ENCODE measurements at regions not wholly inside any gene's neighbourhood (a gene's known extent, or its start where the extent isn't known, plus 50 kb on each side); places are given as distances from the start of the nearest gene placed in this dataset.

DNA sequence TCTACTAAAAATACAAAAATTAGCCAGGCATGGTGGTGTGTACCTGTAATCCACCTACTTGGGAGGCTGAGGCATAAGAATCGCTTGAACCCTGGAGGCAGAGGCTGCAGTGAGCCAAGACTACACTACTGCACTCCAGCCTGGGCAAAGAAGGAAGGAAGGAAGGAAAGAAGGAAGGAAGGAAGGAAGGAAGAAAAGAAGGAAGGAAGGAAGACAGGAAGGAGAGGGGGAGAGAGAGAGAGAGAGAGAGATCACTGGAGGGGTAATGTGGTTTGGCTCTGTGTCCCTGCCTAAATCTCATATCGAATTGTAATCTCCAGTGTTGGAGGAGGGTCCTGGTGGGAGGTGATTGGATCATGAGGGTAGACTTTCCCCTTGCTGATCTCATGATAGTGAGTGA, 165.5 kb downstream of the KCTD15 start (continued):
- no peak for TF ChIP-seq SRF (IDR thresholded peaks at IDR 0.05; ENCODE audit: low read depth in 2 of 2, low read length in 2 of 2)
- TF ChIP-seq, protein P1, sequence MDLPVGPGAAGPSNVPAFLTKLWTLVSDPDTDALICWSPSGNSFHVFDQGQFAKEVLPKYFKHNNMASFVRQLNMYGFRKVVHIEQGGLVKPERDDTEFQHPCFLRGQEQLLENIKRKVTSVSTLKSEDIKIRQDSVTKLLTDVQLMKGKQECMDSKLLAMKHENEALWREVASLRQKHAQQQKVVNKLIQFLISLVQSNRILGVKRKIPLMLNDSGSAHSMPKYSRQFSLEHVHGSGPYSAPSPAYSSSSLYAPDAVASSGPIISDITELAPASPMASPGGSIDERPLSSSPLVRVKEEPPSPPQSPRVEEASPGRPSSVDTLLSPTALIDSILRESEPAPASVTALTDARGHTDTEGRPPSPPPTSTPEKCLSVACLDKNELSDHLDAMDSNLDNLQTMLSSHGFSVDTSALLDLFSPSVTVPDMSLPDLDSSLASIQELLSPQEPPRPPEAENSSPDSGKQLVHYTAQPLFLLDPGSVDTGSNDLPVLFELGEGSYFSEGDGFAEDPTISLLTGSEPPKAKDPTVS (IDR thresholded peaks at IDR 0.05; ENCODE audit: low read depth, low read length), result no peak
- no peak for TF ChIP-seq NFXL1 (IDR thresholded peaks at IDR 0.05; ENCODE audit: borderline replicate concordance)
- TF ChIP-seq, protein P2, sequence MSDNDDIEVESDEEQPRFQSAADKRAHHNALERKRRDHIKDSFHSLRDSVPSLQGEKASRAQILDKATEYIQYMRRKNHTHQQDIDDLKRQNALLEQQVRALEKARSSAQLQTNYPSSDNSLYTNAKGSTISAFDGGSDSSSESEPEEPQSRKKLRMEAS (IDR thresholded peaks at IDR 0.05; ENCODE audit: low read depth, low read length), result no peak
- no peak for TF ChIP-seq RBBP5 (conservative IDR thresholded peaks at IDR 0.05)
- TF ChIP-seq, protein P3, sequence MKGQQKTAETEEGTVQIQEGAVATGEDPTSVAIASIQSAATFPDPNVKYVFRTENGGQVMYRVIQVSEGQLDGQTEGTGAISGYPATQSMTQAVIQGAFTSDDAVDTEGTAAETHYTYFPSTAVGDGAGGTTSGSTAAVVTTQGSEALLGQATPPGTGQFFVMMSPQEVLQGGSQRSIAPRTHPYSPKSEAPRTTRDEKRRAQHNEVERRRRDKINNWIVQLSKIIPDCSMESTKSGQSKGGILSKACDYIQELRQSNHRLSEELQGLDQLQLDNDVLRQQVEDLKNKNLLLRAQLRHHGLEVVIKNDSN (IDR thresholded peaks at IDR 0.05; ENCODE audit: borderline replicate concordance, extremely low read length, insufficient read depth, low read depth, low read length), result no peak
- no peak for TF ChIP-seq NFYA (IDR thresholded peaks at IDR 0.05; ENCODE audit: borderline replicate concordance, low read depth, low read length)
- no peak for TF ChIP-seq FOS (IDR thresholded peaks at IDR 0.05; ENCODE audit: borderline replicate concordance, extremely low read depth, insufficient read length)

DNA sequence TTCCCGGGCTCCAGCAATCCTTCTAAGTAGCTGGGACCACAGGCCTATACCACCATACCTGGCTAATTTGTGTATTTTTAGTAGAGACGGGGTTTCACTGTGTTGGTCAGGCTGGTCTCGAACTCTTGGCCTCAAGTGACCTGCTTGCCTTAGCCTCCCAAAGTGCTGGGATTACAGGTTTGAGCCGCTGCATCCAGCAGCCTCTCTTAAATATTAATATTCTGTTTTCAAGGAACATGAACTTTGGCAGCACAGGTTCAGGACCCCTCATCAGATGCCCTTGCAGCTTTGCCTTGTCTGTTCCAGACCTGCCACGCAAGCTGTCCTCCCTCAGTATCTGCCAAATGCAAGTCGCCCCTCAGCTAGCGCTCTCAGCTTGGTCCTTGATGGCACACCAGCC, 166.8 kb downstream of the KCTD15 start:
- in situ Hi-C loops (cut with MboI) (no loop called here), intact Hi-C loops (cut with micrococcal nuclease; ENCODE audit: unreplicated experiment) (no loop called here)
- H3K4me2 ChIP-seq (ENCODE audit: control insufficient read depth, insufficient read depth), result no peak overlapping the region
- no peaks in the 10 kb centered on the region for H3K27me3 ChIP-seq (replicated peaks in 1 of 2; ENCODE audit: control insufficient read depth in 2 of 2, insufficient read depth in 2 of 2, low read length in 1 of 2)
- no peaks in the 10 kb centered on the region for H4K20me1 ChIP-seq (ENCODE audit: control insufficient read depth, insufficient read depth)
- H2AFZ ChIP-seq (ENCODE audit: control insufficient read depth, low read depth, low read length), result no peak overlapping the region
- RAD21 ChIA-PET (ENCODE audit: unreplicated experiment), result no interaction called here
- SMC1A ChIA-PET (ENCODE audit: uncharacterized antibody, unreplicated experiment), result no interaction called here
- ATAC-seq (no peak), FAIRE-seq (no peak), DNase-seq (ENCODE audit: low read depth, low spot score) (no peak)
- no peak overlapping the region for H3K9ac ChIP-seq (ENCODE audit: control insufficient read depth, insufficient read depth, low read length)
- no peaks in the 10 kb centered on the region for H3K4me1 ChIP-seq (ENCODE audit: control insufficient read depth, insufficient read depth, low read length)
- H3K4me3 ChIP-seq, result no peak overlapping the region
- no peaks in the 10 kb centered on the region for H3K36me3 ChIP-seq (ENCODE audit: control insufficient read depth in 2 of 2, insufficient read depth in 2 of 2, low read length in 1 of 2)
- BruUV-seq (replicated peaks), result no TSS peak
- H3K9me3 ChIP-seq (replicated peaks; ENCODE audit: control insufficient read depth, insufficient read depth, low read length), result no peaks in the 10 kb centered on the region; the same call in 2 of the 3 replicates
- H3K27ac ChIP-seq (ENCODE audit: control insufficient read depth, insufficient read depth), result no peak overlapping the region
- POLR2A ChIA-PET, result no interaction called here
- WGBS (ENCODE audit: insufficient coverage, insufficient replicate concordance, low lambda C conversion rate, missing lambda C conversion rate), result 5% methylated on average over 7 of the region's 7 CpGs
- no peaks in the 10 kb centered on the region for H3K79me2 ChIP-seq (ENCODE audit: control insufficient read depth, insufficient read depth, low read length)
- CTCF ChIA-PET, result interaction anchor here (1.4 kb wide), 1 partner anchor 11 kb away, joined by 3 read pairs; no protein-coding TSS in a partner anchor
- TF ChIP-seq ZNF274 (IDR thresholded peaks at IDR 0.05; ENCODE audit: insufficient read depth, insufficient read length), result no peak
- TF ChIP-seq ZNF207 (IDR thresholded peaks at IDR 0.05; ENCODE audit: borderline replicate concordance), result no peak
- no peak for TF ChIP-seq RB1 (IDR thresholded peaks at IDR 0.05; ENCODE audit: borderline replicate concordance)
- no peak for TF ChIP-seq ZNF24 (IDR thresholded peaks at IDR 0.05)
- TF ChIP-seq, protein P4, sequence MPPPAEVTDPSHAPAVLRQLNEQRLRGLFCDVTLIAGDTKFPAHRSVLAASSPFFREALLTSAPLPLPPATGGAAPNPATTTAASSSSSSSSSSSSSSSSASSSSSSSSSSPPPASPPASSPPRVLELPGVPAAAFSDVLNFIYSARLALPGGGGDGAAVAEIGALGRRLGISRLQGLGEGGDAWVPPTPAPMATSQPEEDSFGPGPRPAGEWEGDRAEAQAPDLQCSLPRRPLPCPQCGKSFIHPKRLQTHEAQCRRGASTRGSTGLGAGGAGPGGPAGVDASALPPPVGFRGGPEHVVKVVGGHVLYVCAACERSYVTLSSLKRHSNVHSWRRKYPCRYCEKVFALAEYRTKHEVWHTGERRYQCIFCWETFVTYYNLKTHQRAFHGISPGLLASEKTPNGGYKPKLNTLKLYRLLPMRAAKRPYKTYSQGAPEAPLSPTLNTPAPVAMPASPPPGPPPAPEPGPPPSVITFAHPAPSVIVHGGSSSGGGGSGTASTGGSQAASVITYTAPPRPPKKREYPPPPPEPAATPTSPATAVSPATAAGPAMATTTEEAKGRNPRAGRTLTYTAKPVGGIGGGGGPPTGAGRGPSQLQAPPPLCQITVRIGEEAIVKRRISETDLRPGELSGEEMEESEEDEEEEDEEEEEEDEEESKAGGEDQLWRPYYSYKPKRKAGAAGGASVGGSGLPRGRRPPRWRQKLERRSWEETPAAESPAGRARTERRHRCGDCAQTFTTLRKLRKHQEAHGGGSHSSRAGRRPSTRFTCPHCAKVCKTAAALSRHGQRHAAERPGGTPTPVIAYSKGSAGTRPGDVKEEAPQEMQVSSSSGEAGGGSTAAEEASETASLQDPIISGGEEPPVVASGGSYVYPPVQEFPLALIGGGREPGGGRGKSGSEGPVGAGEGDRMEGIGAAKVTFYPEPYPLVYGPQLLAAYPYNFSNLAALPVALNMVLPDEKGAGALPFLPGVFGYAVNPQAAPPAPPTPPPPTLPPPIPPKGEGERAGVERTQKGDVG (CRISPR knock-in tag; IDR thresholded peaks at IDR 0.05), result no peak
- TF ChIP-seq ZNF217 (IDR thresholded peaks at IDR 0.05), result no peak
- TF ChIP-seq MXI1 (IDR thresholded peaks at IDR 0.05; ENCODE audit: low read depth, low read length), result no peak
- TF ChIP-seq FOXK2 (IDR thresholded peaks at IDR 0.05), result no peak

All from GM12878 (cell line).